K562 (cell line): ENCODE measurements at regions not wholly inside any gene's neighbourhood (a gene's known extent, or its start where the extent isn't known, plus 50 kb on each side); places are given as distances from the start of the nearest gene placed in this dataset.

Experiments
- ATAC-seq: fragments of 200-7000 bp; cut with Tn5 transposase; 3 replicates; pipeline ENCODE4 v1.9.1; 2020; ENCODE audit warnings: moderate library complexity
- BruUV-seq: library from RNA; stranded (reverse); fragments of 400-500 nt; replicated peaks from 2 replicates; lab custom pipeline; 2021; lab: Mats Ljungman, UMichigan
- CTCF ChIA-PET: fragments of 300-600 bp; formaldehyde crosslinking; extraction: SDS; loops from one replicate; lab custom pipeline; 2021; ENCODE audit warnings: low intra/inter-chr PET ratio; lab: Yijun Ruan, JAX
- POLR2A ChIA-PET: fragments of 300-600, 350-650 bp; sonication (Branson Sonifier 250); formaldehyde crosslinking; extraction: SDS; loops from one replicate; lab custom pipeline; 2021; ENCODE audit warnings: antibody characterized with exemption, inconsistent platforms; lab: Yijun Ruan, JAX
- DNase-seq, 4 experiments: peaks; one replicate each; pipeline versions ENCODE4 v3.0.0 to v3.0.0-alpha.2; 2011 to 2018; ENCODE audit warnings: low spot score in 3 of 4, mixed read lengths in 3 of 4; ENCODE audit errors: extremely low read depth in 1 of 4
- FAIRE-seq: peaks from 2 replicates; lab custom pipeline; 2011; peaks lifted over from hg19 to GRCh38; lab: Jason Lieb, UNC
- H2AFZ ChIP-seq: 2 replicates; pipeline ENCODE4 v1.6.0; 2011; ENCODE audit warnings: low read depth, low read length, control low read depth, inconsistent platforms
- H3K27ac ChIP-seq: fragments of 200-600 bp; 3 replicates; pipeline ENCODE4 v1.8.0; 2011; ENCODE audit warnings: low read depth, mild to moderate bottlenecking, control low read depth, inconsistent platforms, low read length, moderate library complexity, mixed read lengths; ENCODE audit errors: extremely low read depth
- H3K27me3 ChIP-seq, 2 experiments: fragments of 300-600 bp in 1 of 2; 2 replicates in 1 of 2; 3 replicates in 1 of 2; pipeline versions ENCODE4 v1.6.0 to v1.8.0; 2011; ENCODE audit warnings: inconsistent platforms in 2 of 2, low read length in 2 of 2, mild to moderate bottlenecking in 1 of 2, mixed read lengths in 1 of 2, moderate library complexity in 1 of 2; ENCODE audit not compliant: control insufficient read depth in 2 of 2, insufficient read depth in 2 of 2
- H3K36me3 ChIP-seq: fragments of 300-600 bp; 3 replicates; pipeline ENCODE4 v1.8.0; 2011; ENCODE audit warnings: mild to moderate bottlenecking, low read length, inconsistent platforms; ENCODE audit not compliant: control insufficient read depth, insufficient read depth
- H3K4me1 ChIP-seq, 2 experiments: fragments of 200-600 bp in 1 of 2; replicated peaks in 1 of 2; 2 replicates in 1 of 2; 3 replicates in 1 of 2; pipeline versions ENCODE4 v1.5.1 to v1.8.0; 2011; ENCODE audit warnings: inconsistent platforms in 2 of 2, low read length in 2 of 2, mild to moderate bottlenecking in 1 of 2, mixed read lengths in 1 of 2, moderate library complexity in 1 of 2; ENCODE audit not compliant: control insufficient read depth in 2 of 2, insufficient read depth in 2 of 2
- H3K4me2 ChIP-seq: 2 replicates; pipeline ENCODE4 v1.6.1; 2011; ENCODE audit warnings: low read length, control low read depth, inconsistent platforms, mixed read lengths; ENCODE audit not compliant: insufficient read depth
- H3K4me3 ChIP-seq: fragments of 200-600 bp; sonication (generic), shearing (Covaris generic); 2 replicates; pipeline ENCODE4 v1.5.1; 2016; ENCODE audit warnings: control low read depth, inconsistent platforms
- H3K79me2 ChIP-seq: fragments of 200-600 bp; 3 replicates; pipeline ENCODE4 v1.8.0; 2011; ENCODE audit warnings: low read length, inconsistent platforms; ENCODE audit not compliant: control insufficient read depth, insufficient read depth
- H3K9ac ChIP-seq, 2 experiments: 2 replicates each; pipeline versions ENCODE4 v1.6.0 to v1.6.1; 2011; ENCODE audit warnings: low read depth in 2 of 2, low read length in 2 of 2, control low read depth in 1 of 2, inconsistent platforms in 1 of 2, mild to moderate bottlenecking in 1 of 2, mixed read lengths in 1 of 2; ENCODE audit not compliant: insufficient read depth in 1 of 2
- H3K9me1 ChIP-seq: one replicate; pipeline ENCODE4 v1.6.0; 2011; ENCODE audit warnings: inconsistent platforms, mild to moderate bottlenecking, low read length, moderate library complexity; ENCODE audit not compliant: control insufficient read depth, insufficient read depth
- H3K9me3 ChIP-seq: replicated peaks from 2 replicates; pipeline ENCODE4 v1.5.1; 2011; ENCODE audit warnings: low read depth, low read length, inconsistent platforms; ENCODE audit not compliant: control insufficient read depth, insufficient read depth
- H4K20me1 ChIP-seq: replicated peaks from 2 replicates; pipeline ENCODE4 v1.6.1; 2011; ENCODE audit warnings: low read length, inconsistent platforms, mixed read lengths; ENCODE audit not compliant: control insufficient read depth, insufficient read depth
- C11orf30 ChIP-seq: fragments of 450-650 bp; IDR thresholded peaks from 2 replicates; pipeline ENCODE4 v1.6.1; 2016; ENCODE audit warnings: low read depth, mild to moderate bottlenecking
- CCNT2 ChIP-seq: IDR thresholded peaks from 2 replicates; pipeline ENCODE4 v1.6.1; 2011; ENCODE audit warnings: borderline replicate concordance, low read depth, mild to moderate bottlenecking, moderate library complexity, mixed read lengths, low read length; ENCODE audit not compliant: insufficient read length; ENCODE audit errors: extremely low read depth
- CHD1 ChIP-seq: fragments of 200-600 bp; sonication (generic); IDR thresholded peaks from one replicate; pipeline ENCODE4 v1.6.1; 2012; ENCODE audit warnings: mild to moderate bottlenecking, moderate library complexity, low read length, inconsistent platforms
- FOXA1 ChIP-seq: fragments of 450-650 bp; IDR thresholded peaks from 2 replicates; pipeline ENCODE4 v1.6.1; 2016; ENCODE audit warnings: mild to moderate bottlenecking, borderline replicate concordance
- HDAC8 ChIP-seq: fragments of 450-650 bp; IDR thresholded peaks from 2 replicates; pipeline ENCODE4 v1.6.1; 2016; ENCODE audit warnings: mild to moderate bottlenecking, missing genetic modification characterization, moderate library complexity, missing compliant biosample characterization
- KDM1A ChIP-seq, 2 experiments: fragments of 450-650 bp; IDR thresholded peaks; 2 replicates each; pipeline ENCODE4 v1.6.1; 2016; ENCODE audit warnings: mild to moderate bottlenecking in 2 of 2
- PHTF2 ChIP-seq: fragments of 250-450 bp; sonication (Bioruptor Pico); IDR thresholded peaks from 2 replicates; pipeline ENCODE4 v1.5.0; 2021; ENCODE audit warnings: mild to moderate bottlenecking
- RBM39 ChIP-seq: fragments of 200-400 bp; formaldehyde crosslinking; optimal IDR thresholded peaks from 2 replicates; pipeline ENCODE3; 2018; ENCODE audit warnings: low read depth, low read length
- SREBF2 ChIP-seq: sonication (generic); formaldehyde crosslinking; IDR thresholded peaks from 2 replicates; pipeline ENCODE4 v1.4.0; 2020; ENCODE audit warnings: mild to moderate bottlenecking, missing genetic modification reagents
- TAF9B ChIP-seq: fragments of 450-650 bp; IDR thresholded peaks from 2 replicates; pipeline ENCODE4 v1.6.1; 2018; ENCODE audit warnings: mild to moderate bottlenecking; ENCODE audit not compliant: partially characterized antibody
- TOE1 ChIP-seq, 2 experiments: fragments of 450-650 bp in 1 of 2; sonication (generic) in 1 of 2; formaldehyde crosslinking in 1 of 2; IDR thresholded peaks; 2 replicates each; pipeline versions ENCODE4 v1.7.1 to v1.8.0; 2016 to 2022; ENCODE audit warnings: borderline replicate concordance in 2 of 2, mild to moderate bottlenecking in 2 of 2, antibody characterized with exemption in 1 of 2, inconsistent platforms in 1 of 2, low read depth in 1 of 2, missing genetic modification reagents in 1 of 2, moderate library complexity in 1 of 2
- ZNF133 ChIP-seq: fragments of 250-450 bp; sonication (Bioruptor Pico); IDR thresholded peaks from 2 replicates; pipeline ENCODE4 v1.4.0; 2020; ENCODE audit warnings: mild to moderate bottlenecking
- ZNF197 ChIP-seq: fragments of 200-800 bp; sonication (Bioruptor generic); IDR thresholded peaks from 2 replicates; pipeline ENCODE4 v1.6.1; 2016; ENCODE audit warnings: low read depth, missing genetic modification characterization, missing compliant biosample characterization
- ZNF507 ChIP-seq: conservative IDR thresholded peaks from 2 replicates; pipeline ENCODE4 v1.6.1; 2017; ENCODE audit warnings: missing genetic modification characterization, missing compliant biosample characterization
- WGBS: fragments of 100-300 bp; shearing (Covaris generic); methylation state at CpG from one replicate; pipeline ENCODE4 v1.1.6; 2016; ENCODE audit warnings: low coverage, mixed read lengths; ENCODE audit not compliant: insufficient coverage; ENCODE audit errors: missing lambda C conversion rate; 5-methylcytosine and 5-hydroxymethylcytosine counted together
- in situ Hi-C: fragments of 300-500 bp; cut with MboI; formaldehyde crosslinking; loops from 4 replicates; pipeline ENCODE4 v1.15.0; 2018; ENCODE audit warnings: inconsistent platforms, mixed read lengths
- intact Hi-C: fragments of 100-400 bp; cut with micrococcal nuclease; formaldehyde crosslinking; loops from 2 replicates; pipeline ENCODE4 v1.14.2; 2022
- TF ChIP-seq, protein P1 (sequence below): sonication (generic); formaldehyde crosslinking; IDR thresholded peaks from 2 replicates; pipeline ENCODE4 v1.8.0; 2022; ENCODE audit warnings: mild to moderate bottlenecking, missing genetic modification reagents, borderline replicate concordance

GRCh38 chr7:128152721-128153120 lies 88.4 kb upstream of the LEP start:
- H3K4me2 ChIP-seq: no peak overlapping the region
- TF ChIP-seq PHTF2: no peak
- TF ChIP-seq ZNF507 (tag): no peak
- TF ChIP-seq, protein P1, sequence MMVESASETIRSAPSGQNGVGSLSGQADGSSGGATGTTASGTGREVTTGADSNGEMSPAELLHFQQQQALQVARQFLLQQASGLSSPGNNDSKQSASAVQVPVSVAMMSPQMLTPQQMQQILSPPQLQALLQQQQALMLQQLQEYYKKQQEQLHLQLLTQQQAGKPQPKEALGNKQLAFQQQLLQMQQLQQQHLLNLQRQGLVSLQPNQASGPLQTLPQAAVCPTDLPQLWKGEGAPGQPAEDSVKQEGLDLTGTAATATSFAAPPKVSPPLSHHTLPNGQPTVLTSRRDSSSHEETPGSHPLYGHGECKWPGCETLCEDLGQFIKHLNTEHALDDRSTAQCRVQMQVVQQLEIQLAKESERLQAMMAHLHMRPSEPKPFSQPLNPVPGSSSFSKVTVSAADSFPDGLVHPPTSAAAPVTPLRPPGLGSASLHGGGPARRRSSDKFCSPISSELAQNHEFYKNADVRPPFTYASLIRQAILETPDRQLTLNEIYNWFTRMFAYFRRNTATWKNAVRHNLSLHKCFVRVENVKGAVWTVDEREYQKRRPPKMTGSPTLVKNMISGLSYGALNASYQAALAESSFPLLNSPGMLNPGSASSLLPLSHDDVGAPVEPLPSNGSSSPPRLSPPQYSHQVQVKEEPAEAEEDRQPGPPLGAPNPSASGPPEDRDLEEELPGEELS (CRISPR knock-in tag): no peak
- no peak for TF ChIP-seq HDAC8 (tag)
- no peak for TF ChIP-seq C11orf30
- TF ChIP-seq CHD1: no peak
- no peak for TF ChIP-seq SREBF2 (CRISPR knock-in tag)
- no peak for TF ChIP-seq KDM1A (IDR thresholded peaks at IDR 0.05)
- TF ChIP-seq ZNF133 (CRISPR knock-in tag): no peak
- TF ChIP-seq ZNF197: no peak
- no peak for TF ChIP-seq TOE1 (IDR thresholded peaks at IDR 0.05; ENCODE audit: borderline replicate concordance)
- no peak for TF ChIP-seq TOE1 (CRISPR knock-in tag; IDR thresholded peaks at IDR 0.05; ENCODE audit: borderline replicate concordance, low read depth)
- TF ChIP-seq FOXA1: no peak
- no peak for TF ChIP-seq TAF9B
- TF ChIP-seq RBM39: no peak
- no peak for TF ChIP-seq CCNT2

More at GRCh38 chr7:128152721-128153120, 88.4 kb upstream of the LEP start:
- intact Hi-C loops (no loop called here), in situ Hi-C loops (no loop called here)
- ATAC-seq: no peak
- Histone ChIP-seq H3K27me3 (peaks cover 41 to 62% of the 10 kb centered on the region in 2 experiments), H3K4me3 (no peak overlapping the region), H4K20me1 (no peaks in the 10 kb centered on the region), H3K4me1 (peaks cover 0 to 7% of the 10 kb centered on the region in 2 experiments; a peak in 2 of 5 replicates), H3K27ac (no peak overlapping the region), H3K9ac (no peak overlapping the region), H3K79me2 (no peaks in the 10 kb centered on the region), H2AFZ (no peak overlapping the region), H3K9me3 (no peaks in the 10 kb centered on the region), H3K36me3 (no peaks in the 10 kb centered on the region), H3K9me1 (no peaks in the 10 kb centered on the region)
- 0% methylated on average over 6 of the region's 6 CpGs for WGBS
- no peak for FAIRE-seq
- DNase-seq: no peak
- ChIA-PET CTCF (no interaction called here), POLR2A (interaction anchor here (0.7 to 1.2 kb wide), 3 partner anchors 8 to 643 kb away, joined by 3 to 4 read pairs (median 3); no protein-coding TSS in a partner anchor)
- no TSS peak for BruUV-seq
